GM23338 (cell line): ENCODE measurements at regions not wholly inside any gene's neighbourhood (a gene's known extent, or its start where the extent isn't known, plus 50 kb on each side); places are given as distances from the start of the nearest gene placed in this dataset.
A peak's percentile ranks its signal among the peaks of the same experiment; 100 is the strongest.

Source experiments
- ATAC-seq: fragments of 200-7000 bp; cut with Tn5 transposase; 3 replicates; pipeline ENCODE4 v1.9.1; 2020
- DNase-seq: peaks from one replicate; pipeline ENCODE4 v3.0.0-alpha.2; 2015; ENCODE audit warnings: low spot score
- H2AFZ ChIP-seq: fragments of 200-600 bp; sonication (generic); 2 replicates; pipeline ENCODE4 v1.8.0; 2016; ENCODE audit warnings: antibody characterized with exemption, mild to moderate bottlenecking, moderate library complexity
- H3F3A ChIP-seq: fragments of 200-600 bp; sonication (generic); replicated peaks from 2 replicates; pipeline ENCODE4 v1.8.0; 2017; ENCODE audit warnings: antibody characterized with exemption, mixed run types, low read depth
- H3K27ac ChIP-seq: fragments of 200-600 bp; sonication (generic); 2 replicates; pipeline ENCODE4 v1.6.1; 2016; ENCODE audit warnings: low read depth
- H3K27me3 ChIP-seq: fragments of 200-600 bp; sonication (generic); 2 replicates; pipeline ENCODE4 v1.8.0; 2016; ENCODE audit warnings: mild to moderate bottlenecking, mixed run types, moderate library complexity; ENCODE audit not compliant: insufficient read depth
- H3K36me3 ChIP-seq: fragments of 200-600 bp; sonication (generic); 2 replicates; pipeline ENCODE4 v1.8.0; 2016; ENCODE audit warnings: mild to moderate bottlenecking; ENCODE audit not compliant: insufficient read depth
- H3K4me1 ChIP-seq: fragments of 200-600 bp; sonication (generic); 2 replicates; pipeline ENCODE4 v1.8.0; 2016; ENCODE audit warnings: mild to moderate bottlenecking, moderate library complexity; ENCODE audit not compliant: insufficient read depth
- H3K4me2 ChIP-seq: fragments of 200-600 bp; sonication (generic); 2 replicates; pipeline ENCODE4 v1.7.1; 2017; ENCODE audit warnings: mixed run types
- H3K4me3 ChIP-seq: fragments of 200-600 bp; sonication (generic); 2 replicates; pipeline ENCODE4 v1.6.1; 2016; ENCODE audit warnings: mixed run types
- H3K79me2 ChIP-seq: fragments of 200-600 bp; sonication (generic); replicated peaks from 2 replicates; pipeline ENCODE4 v1.8.0; 2017; ENCODE audit warnings: mild to moderate bottlenecking; ENCODE audit not compliant: insufficient read depth
- H3K9me2 ChIP-seq: fragments of 200-600 bp; sonication (generic); 2 replicates; pipeline ENCODE4 v1.8.0; 2017; ENCODE audit not compliant: insufficient read depth
- H4K20me1 ChIP-seq: fragments of 200-600 bp; sonication (generic); replicated peaks from 2 replicates; pipeline ENCODE4 v1.8.0; 2017; ENCODE audit warnings: mild to moderate bottlenecking; ENCODE audit not compliant: insufficient read depth
- H3K27ac Mint-ChIP-seq: 2 replicates; pipeline ENCODE4 v1.8.0; 2020; ENCODE audit warnings: inconsistent platforms, mild to moderate bottlenecking, moderate library complexity, mixed read lengths
- H3K27me3 Mint-ChIP-seq: 3 replicates; pipeline ENCODE4 v1.8.0; 2022; ENCODE audit warnings: low read depth, mild to moderate bottlenecking, moderate library complexity, mixed read lengths, inconsistent platforms; ENCODE audit not compliant: insufficient read depth, poor library complexity
- H3K36me3 Mint-ChIP-seq: 3 replicates; pipeline ENCODE4 v1.8.0; 2021; ENCODE audit warnings: low read depth, mild to moderate bottlenecking, inconsistent platforms, moderate library complexity, mixed read lengths
- H3K4me1 Mint-ChIP-seq: 3 replicates; pipeline ENCODE4 v1.8.0; 2020; ENCODE audit warnings: mild to moderate bottlenecking, inconsistent platforms, mixed read lengths
- H3K4me3 Mint-ChIP-seq: 3 replicates; pipeline ENCODE4 v1.8.0; 2021; ENCODE audit warnings: moderate library complexity, mild to moderate bottlenecking, inconsistent platforms, mixed read lengths
- H3K9me3 Mint-ChIP-seq: 3 replicates; pipeline ENCODE4 v1.8.0; 2020; ENCODE audit warnings: moderate library complexity, mild to moderate bottlenecking, inconsistent platforms, mixed read lengths
- EZH2 ChIP-seq: fragments of 200-600 bp; sonication (generic); IDR thresholded peaks from one replicate; pipeline ENCODE4 v1.8.0; 2017; ENCODE audit warnings: antibody characterized with exemption, mild to moderate bottlenecking, low read depth; ENCODE audit not compliant: unreplicated experiment
- EZH2phosphoT487 ChIP-seq: fragments of 200-600 bp; sonication (generic); IDR thresholded peaks from one replicate; pipeline ENCODE4 v1.8.1; 2018; ENCODE audit warnings: antibody characterized with exemption; ENCODE audit not compliant: unreplicated experiment
- JUNB ChIP-seq: IDR thresholded peaks from one replicate; pipeline ENCODE4 v1.6.1; 2016; ENCODE audit warnings: antibody characterized with exemption; ENCODE audit not compliant: unreplicated experiment
- NANOG ChIP-seq: IDR thresholded peaks from 2 replicates; pipeline ENCODE4 v1.6.1; 2016; ENCODE audit warnings: antibody characterized with exemption, borderline replicate concordance
- POLR2AphosphoS5 ChIP-seq: IDR thresholded peaks from 2 replicates; pipeline ENCODE4 v1.6.1; 2016; ENCODE audit warnings: antibody characterized with exemption, low read depth
- STAT1 ChIP-seq: IDR thresholded peaks from one replicate; pipeline ENCODE4 v1.6.1; 2016; ENCODE audit warnings: antibody characterized with exemption; ENCODE audit not compliant: unreplicated experiment
- ZNF114 ChIP-seq: fragments of 250-450 bp; sonication (Bioruptor Pico); IDR thresholded peaks from 2 replicates; pipeline ENCODE4 v1.5.0; 2020; ENCODE audit warnings: mild to moderate bottlenecking, moderate library complexity
- ZNF331 ChIP-seq: fragments of 250-450 bp; sonication (Bioruptor Pico); IDR thresholded peaks from 2 replicates; pipeline ENCODE4 v1.5.0; 2020; ENCODE audit warnings: low read depth, mild to moderate bottlenecking, moderate library complexity
- TF ChIP-seq, protein P1 (sequence below), 2 experiments: fragments of 200-600 bp in 1 of 2; sonication (generic) in 1 of 2; conservative IDR thresholded peaks; 2 replicates each; pipeline versions ENCODE4 v1.5.1 to v1.6.1; 2016 to 2017; ENCODE audit warnings: antibody characterized with exemption in 2 of 2, low read depth in 2 of 2, mild to moderate bottlenecking in 2 of 2, moderate library complexity in 1 of 2
- TF ChIP-seq, protein P2 (sequence below): IDR thresholded peaks from one replicate; pipeline ENCODE4 v1.6.1; 2018; ENCODE audit warnings: antibody characterized with exemption; ENCODE audit not compliant: unreplicated experiment
- TF ChIP-seq, protein P3 (sequence below): IDR thresholded peaks from 2 replicates; pipeline ENCODE4 v1.6.1; 2016; ENCODE audit warnings: antibody characterized with exemption

DNA sequence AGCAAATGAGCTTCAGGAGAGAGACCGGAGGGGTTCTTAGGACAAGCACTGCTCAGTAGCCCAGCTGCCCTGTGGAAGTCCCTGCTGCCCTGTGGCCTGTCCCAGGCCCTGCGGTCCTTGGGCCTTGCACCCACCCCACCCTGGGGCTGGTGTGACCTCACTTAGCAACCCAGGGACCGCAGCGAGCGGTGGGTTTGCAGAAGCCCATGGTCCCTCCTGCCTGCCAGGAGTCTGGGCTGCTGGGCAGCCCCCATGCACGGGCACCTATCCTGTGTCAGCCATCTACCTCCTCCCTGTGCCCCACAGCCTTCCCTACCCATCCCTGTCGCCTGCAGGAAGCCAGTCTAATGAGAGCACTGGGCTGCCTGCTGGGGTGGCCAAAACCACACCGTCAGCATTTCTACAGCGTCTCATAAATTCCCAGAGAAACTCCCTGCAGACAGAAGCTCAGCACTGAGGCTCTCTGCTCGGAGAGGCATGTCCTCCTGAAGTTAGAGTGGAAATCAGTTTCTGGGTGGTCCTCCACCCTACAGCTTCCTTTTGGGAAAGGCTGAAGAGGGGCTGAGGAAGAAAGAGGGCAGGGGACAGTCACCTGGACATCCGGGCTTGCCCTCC lies 231.1 kb upstream of the HS6ST1 start:
- peaks cover 5% of the 10 kb centered on the region; the same call in 1 of the 3 replicates for H3K9me3 Mint-ChIP-seq
- Histone ChIP-seq H3K4me2 (no peak overlapping the region), H3K36me3 (no peaks in the 10 kb centered on the region), H4K20me1 (no peaks in the 10 kb centered on the region), H3K9me2 (peaks cover 6% of the 10 kb centered on the region; the same call in 1 of the 2 replicates), H3F3A (no peaks in the 10 kb centered on the region), H3K27me3 (no peaks in the 10 kb centered on the region), H3K4me3 (no peak overlapping the region), H3K4me1 (no peaks in the 10 kb centered on the region), H3K27ac (no peak overlapping the region), H2AFZ (no peak overlapping the region; the same call in 1 of the 2 replicates), H3K79me2 (no peaks in the 10 kb centered on the region)
- no peak overlapping the region for H3K4me3 Mint-ChIP-seq
- peaks cover 10% of the 10 kb centered on the region for H3K27me3 Mint-ChIP-seq
- ATAC-seq = peak; percentile 36
- no peaks in the 10 kb centered on the region for H3K36me3 Mint-ChIP-seq
- peaks cover 14% of the 10 kb centered on the region for H3K4me1 Mint-ChIP-seq
- peak overlapping the region; percentile 48; the same call in 1 of the 2 replicates for H3K27ac Mint-ChIP-seq
- no peak for TF ChIP-seq POLR2AphosphoS5
- no peak for TF ChIP-seq NANOG
- TF ChIP-seq, protein P1, sequence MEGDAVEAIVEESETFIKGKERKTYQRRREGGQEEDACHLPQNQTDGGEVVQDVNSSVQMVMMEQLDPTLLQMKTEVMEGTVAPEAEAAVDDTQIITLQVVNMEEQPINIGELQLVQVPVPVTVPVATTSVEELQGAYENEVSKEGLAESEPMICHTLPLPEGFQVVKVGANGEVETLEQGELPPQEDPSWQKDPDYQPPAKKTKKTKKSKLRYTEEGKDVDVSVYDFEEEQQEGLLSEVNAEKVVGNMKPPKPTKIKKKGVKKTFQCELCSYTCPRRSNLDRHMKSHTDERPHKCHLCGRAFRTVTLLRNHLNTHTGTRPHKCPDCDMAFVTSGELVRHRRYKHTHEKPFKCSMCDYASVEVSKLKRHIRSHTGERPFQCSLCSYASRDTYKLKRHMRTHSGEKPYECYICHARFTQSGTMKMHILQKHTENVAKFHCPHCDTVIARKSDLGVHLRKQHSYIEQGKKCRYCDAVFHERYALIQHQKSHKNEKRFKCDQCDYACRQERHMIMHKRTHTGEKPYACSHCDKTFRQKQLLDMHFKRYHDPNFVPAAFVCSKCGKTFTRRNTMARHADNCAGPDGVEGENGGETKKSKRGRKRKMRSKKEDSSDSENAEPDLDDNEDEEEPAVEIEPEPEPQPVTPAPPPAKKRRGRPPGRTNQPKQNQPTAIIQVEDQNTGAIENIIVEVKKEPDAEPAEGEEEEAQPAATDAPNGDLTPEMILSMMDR (conservative IDR thresholded peaks at IDR 0.05; ENCODE audit: low read depth in 2 of 2) = no peak
- TF ChIP-seq, protein P2, sequence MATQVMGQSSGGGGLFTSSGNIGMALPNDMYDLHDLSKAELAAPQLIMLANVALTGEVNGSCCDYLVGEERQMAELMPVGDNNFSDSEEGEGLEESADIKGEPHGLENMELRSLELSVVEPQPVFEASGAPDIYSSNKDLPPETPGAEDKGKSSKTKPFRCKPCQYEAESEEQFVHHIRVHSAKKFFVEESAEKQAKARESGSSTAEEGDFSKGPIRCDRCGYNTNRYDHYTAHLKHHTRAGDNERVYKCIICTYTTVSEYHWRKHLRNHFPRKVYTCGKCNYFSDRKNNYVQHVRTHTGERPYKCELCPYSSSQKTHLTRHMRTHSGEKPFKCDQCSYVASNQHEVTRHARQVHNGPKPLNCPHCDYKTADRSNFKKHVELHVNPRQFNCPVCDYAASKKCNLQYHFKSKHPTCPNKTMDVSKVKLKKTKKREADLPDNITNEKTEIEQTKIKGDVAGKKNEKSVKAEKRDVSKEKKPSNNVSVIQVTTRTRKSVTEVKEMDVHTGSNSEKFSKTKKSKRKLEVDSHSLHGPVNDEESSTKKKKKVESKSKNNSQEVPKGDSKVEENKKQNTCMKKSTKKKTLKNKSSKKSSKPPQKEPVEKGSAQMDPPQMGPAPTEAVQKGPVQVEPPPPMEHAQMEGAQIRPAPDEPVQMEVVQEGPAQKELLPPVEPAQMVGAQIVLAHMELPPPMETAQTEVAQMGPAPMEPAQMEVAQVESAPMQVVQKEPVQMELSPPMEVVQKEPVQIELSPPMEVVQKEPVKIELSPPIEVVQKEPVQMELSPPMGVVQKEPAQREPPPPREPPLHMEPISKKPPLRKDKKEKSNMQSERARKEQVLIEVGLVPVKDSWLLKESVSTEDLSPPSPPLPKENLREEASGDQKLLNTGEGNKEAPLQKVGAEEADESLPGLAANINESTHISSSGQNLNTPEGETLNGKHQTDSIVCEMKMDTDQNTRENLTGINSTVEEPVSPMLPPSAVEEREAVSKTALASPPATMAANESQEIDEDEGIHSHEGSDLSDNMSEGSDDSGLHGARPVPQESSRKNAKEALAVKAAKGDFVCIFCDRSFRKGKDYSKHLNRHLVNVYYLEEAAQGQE = no peak
- no peak for TF ChIP-seq EZH2phosphoT487
- no peak for TF ChIP-seq STAT1
- no peak for TF ChIP-seq JUNB
- DNase-seq = no peak

DNA sequence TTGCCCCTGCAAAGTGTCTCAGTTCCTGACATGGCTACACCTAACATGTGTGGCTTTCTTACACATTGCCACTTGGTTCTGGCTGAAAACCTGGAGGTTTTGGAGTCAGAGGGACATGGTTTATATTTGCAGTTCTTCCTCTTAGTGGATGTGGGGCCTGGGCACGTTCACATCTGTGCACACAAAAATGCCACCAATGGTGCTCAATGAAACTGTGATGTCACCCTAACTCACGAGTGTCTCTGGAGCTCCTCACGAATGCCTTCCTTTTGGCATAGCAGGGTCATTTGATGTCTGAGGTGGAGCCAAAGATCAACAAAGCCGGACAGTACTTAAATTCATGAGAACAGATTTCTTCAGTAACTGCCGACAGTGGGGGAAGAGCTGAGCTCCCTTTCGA lies 231.7 kb upstream of the HS6ST1 start:
- no peak overlapping the region; the same call in 1 of the 2 replicates for H3K27ac Mint-ChIP-seq
- Histone ChIP-seq H3K27me3 (no peaks in the 10 kb centered on the region), H3K4me2 (no peak overlapping the region), H3K9me2 (peaks cover 4% of the 10 kb centered on the region; the same call in 1 of the 2 replicates), H3K36me3 (no peaks in the 10 kb centered on the region), H2AFZ (0 out of 2 replicates have a peak overlapping the region, but pooled peaks have one; percentile 5), H3K4me3 (no peak overlapping the region), H3K79me2 (no peaks in the 10 kb centered on the region), H4K20me1 (no peaks in the 10 kb centered on the region), H3F3A (no peaks in the 10 kb centered on the region), H3K27ac (no peak overlapping the region), H3K4me1 (no peaks in the 10 kb centered on the region)
- peaks cover 11% of the 10 kb centered on the region for H3K4me1 Mint-ChIP-seq
- ATAC-seq (no peak), DNase-seq (no peak)
- peaks cover 10% of the 10 kb centered on the region for H3K27me3 Mint-ChIP-seq
- H3K4me3 Mint-ChIP-seq = no peak overlapping the region
- no peaks in the 10 kb centered on the region for H3K36me3 Mint-ChIP-seq
- 0 out of 3 replicates have a peak, but pooled peaks cover 5% of the 10 kb centered on the region for H3K9me3 Mint-ChIP-seq
- TF ChIP-seq EZH2 = no peak
- TF ChIP-seq, protein P3, sequence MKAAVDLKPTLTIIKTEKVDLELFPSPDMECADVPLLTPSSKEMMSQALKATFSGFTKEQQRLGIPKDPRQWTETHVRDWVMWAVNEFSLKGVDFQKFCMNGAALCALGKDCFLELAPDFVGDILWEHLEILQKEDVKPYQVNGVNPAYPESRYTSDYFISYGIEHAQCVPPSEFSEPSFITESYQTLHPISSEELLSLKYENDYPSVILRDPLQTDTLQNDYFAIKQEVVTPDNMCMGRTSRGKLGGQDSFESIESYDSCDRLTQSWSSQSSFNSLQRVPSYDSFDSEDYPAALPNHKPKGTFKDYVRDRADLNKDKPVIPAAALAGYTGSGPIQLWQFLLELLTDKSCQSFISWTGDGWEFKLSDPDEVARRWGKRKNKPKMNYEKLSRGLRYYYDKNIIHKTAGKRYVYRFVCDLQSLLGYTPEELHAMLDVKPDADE = no peak
- TF ChIP-seq NANOG = no peak
- TF ChIP-seq, protein P2 = no peak
- TF ChIP-seq POLR2AphosphoS5 = no peak
- no peak for TF ChIP-seq ZNF331 (CRISPR knock-in tag)
- TF ChIP-seq EZH2phosphoT487 = no peak
- TF ChIP-seq, protein P1 (conservative IDR thresholded peaks at IDR 0.05; ENCODE audit: low read depth in 2 of 2) = no peak
- no peak for TF ChIP-seq ZNF114 (CRISPR knock-in tag)
